WTC11 (cell line): ENCODE measurements at regions not wholly inside any gene's neighbourhood (a gene's known extent, or its start where the extent isn't known, plus 50 kb on each side); places are given as distances from the start of the nearest gene placed in this dataset.

Experiments
- ATAC-seq: fragments of 200-7000 bp; cut with Tn5 transposase; 2 replicates; pipeline ENCODE4 v1.10.0; 2021; ENCODE audit warnings: mild to moderate bottlenecking, moderate library complexity
- CTCF ChIA-PET: fragments of 300-600 bp; sonication (Branson Sonifier 250); formaldehyde crosslinking; loops from one replicate; lab custom pipeline; 2021; ENCODE audit warnings: antibody characterized with exemption; lab: Charles Lee
- POLR2A ChIA-PET: fragments of 350-600 bp; sonication (Branson Sonifier 250); formaldehyde crosslinking; loops from one replicate; lab custom pipeline; 2021; ENCODE audit warnings: antibody characterized with exemption; lab: Charles Lee
- DNase-seq: peaks from one replicate; pipeline ENCODE4 v3.0.0; 2021; ENCODE audit warnings: low spot score
- H3K27ac Mint-ChIP-seq: 2 replicates; pipeline ENCODE4 v1.8.0; 2021; ENCODE audit warnings: mixed read lengths
- H3K27me3 Mint-ChIP-seq: 2 replicates; pipeline ENCODE4 v1.8.0; 2021; ENCODE audit warnings: low read depth, mild to moderate bottlenecking, moderate library complexity, mixed read lengths
- H3K36me3 Mint-ChIP-seq: 2 replicates; pipeline ENCODE4 v1.8.0; 2021; ENCODE audit warnings: mixed read lengths
- H3K4me1 Mint-ChIP-seq: 2 replicates; pipeline ENCODE4 v1.8.0; 2022; ENCODE audit warnings: mixed read lengths
- H3K4me3 Mint-ChIP-seq: 2 replicates; pipeline ENCODE4 v1.8.0; 2021; ENCODE audit warnings: mild to moderate bottlenecking, moderate library complexity, mixed read lengths
- H3K9me3 Mint-ChIP-seq: 2 replicates; pipeline ENCODE4 v1.8.0; 2021; ENCODE audit warnings: mixed read lengths
- ATF1 ChIP-seq: sonication (generic); formaldehyde crosslinking; IDR thresholded peaks from 2 replicates; pipeline ENCODE4 v1.8.1; 2023; ENCODE audit warnings: mild to moderate bottlenecking, moderate library complexity, missing genetic modification reagents
- CREM ChIP-seq: sonication (generic); formaldehyde crosslinking; IDR thresholded peaks from 2 replicates; pipeline ENCODE4 v1.8.1; 2022; ENCODE audit warnings: mild to moderate bottlenecking, missing genetic modification reagents, moderate library complexity
- FOXP4 ChIP-seq: sonication (generic); formaldehyde crosslinking; IDR thresholded peaks from 2 replicates; pipeline ENCODE4 v1.8.0; 2022; ENCODE audit warnings: mild to moderate bottlenecking, missing genetic modification reagents
- HMGXB4 ChIP-seq: sonication (generic); formaldehyde crosslinking; IDR thresholded peaks from 2 replicates; pipeline ENCODE4 v1.8.1; 2023; ENCODE audit warnings: mild to moderate bottlenecking, moderate library complexity, missing genetic modification reagents
- IRF1 ChIP-seq: sonication (generic); formaldehyde crosslinking; IDR thresholded peaks from 2 replicates; pipeline ENCODE4 v1.8.0; 2023; ENCODE audit warnings: missing genetic modification reagents
- NR3C1 ChIP-seq: sonication (generic); formaldehyde crosslinking; conservative IDR thresholded peaks from 2 replicates; pipeline ENCODE4 v1.8.1; 2023; ENCODE audit warnings: low read depth, mild to moderate bottlenecking, missing genetic modification reagents
- RORB ChIP-seq: fragments of 250-450 bp; sonication (Bioruptor Pico); IDR thresholded peaks from 2 replicates; pipeline ENCODE4 v1.9.0; 2021; ENCODE audit warnings: mild to moderate bottlenecking
- TEAD1 ChIP-seq: sonication (generic); formaldehyde crosslinking; IDR thresholded peaks from 2 replicates; pipeline ENCODE4 v1.8.0; 2022; ENCODE audit warnings: mild to moderate bottlenecking, missing genetic modification reagents
- ZBTB21 ChIP-seq: sonication (generic); formaldehyde crosslinking; IDR thresholded peaks from 2 replicates; pipeline ENCODE4 v1.8.1; 2023; ENCODE audit warnings: mild to moderate bottlenecking, missing genetic modification reagents, borderline replicate concordance
- ZMAT4 ChIP-seq: fragments of 250-450 bp; sonication (Bioruptor Pico); IDR thresholded peaks from 2 replicates; pipeline ENCODE4 v1.9.0; 2021; ENCODE audit warnings: mild to moderate bottlenecking
- ZNF671 ChIP-seq: fragments of 250-450 bp; sonication (Bioruptor Pico); IDR thresholded peaks from 2 replicates; pipeline ENCODE4 v1.8.0; 2021; ENCODE audit warnings: mild to moderate bottlenecking
- TF ChIP-seq, protein P1 (sequence below): fragments of 250-450 bp; sonication (Bioruptor Pico); IDR thresholded peaks from 2 replicates; pipeline ENCODE4 v2.1.2; 2022; ENCODE audit warnings: mild to moderate bottlenecking, moderate library complexity
- TF ChIP-seq, protein P2 (sequence below): sonication (generic); formaldehyde crosslinking; IDR thresholded peaks from 2 replicates; pipeline ENCODE4 v1.8.1; 2022; ENCODE audit warnings: mild to moderate bottlenecking, moderate library complexity, missing genetic modification reagents
- TF ChIP-seq, protein P3 (sequence below): sonication (generic); formaldehyde crosslinking; IDR thresholded peaks from 2 replicates; pipeline ENCODE4 v1.8.1; 2023; ENCODE audit warnings: mild to moderate bottlenecking, missing genetic modification reagents
- TF ChIP-seq, protein P4 (sequence below): sonication (generic); formaldehyde crosslinking; IDR thresholded peaks from 2 replicates; pipeline ENCODE4 v1.8.1; 2022; ENCODE audit warnings: low read depth, missing genetic modification reagents, borderline replicate concordance
- TF ChIP-seq, protein P5 (sequence below): sonication (generic); formaldehyde crosslinking; IDR thresholded peaks from 2 replicates; pipeline ENCODE4 v1.8.1; 2023; ENCODE audit warnings: mild to moderate bottlenecking, missing genetic modification reagents, moderate library complexity
- TF ChIP-seq, protein P6 (sequence below): sonication (generic); formaldehyde crosslinking; IDR thresholded peaks from 2 replicates; pipeline ENCODE4 v1.8.1; 2023; ENCODE audit warnings: mild to moderate bottlenecking, missing genetic modification reagents

- TF ChIP-seq, protein P1, sequence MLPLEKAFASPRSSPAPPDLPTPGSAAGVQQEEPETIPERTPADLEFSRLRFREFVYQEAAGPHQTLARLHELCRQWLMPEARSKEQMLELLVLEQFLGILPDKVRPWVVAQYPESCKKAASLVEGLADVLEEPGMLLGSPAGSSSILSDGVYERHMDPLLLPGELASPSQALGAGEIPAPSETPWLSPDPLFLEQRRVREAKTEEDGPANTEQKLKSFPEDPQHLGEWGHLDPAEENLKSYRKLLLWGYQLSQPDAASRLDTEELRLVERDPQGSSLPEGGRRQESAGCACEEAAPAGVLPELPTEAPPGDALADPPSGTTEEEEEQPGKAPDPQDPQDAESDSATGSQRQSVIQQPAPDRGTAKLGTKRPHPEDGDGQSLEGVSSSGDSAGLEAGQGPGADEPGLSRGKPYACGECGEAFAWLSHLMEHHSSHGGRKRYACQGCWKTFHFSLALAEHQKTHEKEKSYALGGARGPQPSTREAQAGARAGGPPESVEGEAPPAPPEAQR (CRISPR knock-in tag) = no peak
- TF ChIP-seq, protein P2, sequence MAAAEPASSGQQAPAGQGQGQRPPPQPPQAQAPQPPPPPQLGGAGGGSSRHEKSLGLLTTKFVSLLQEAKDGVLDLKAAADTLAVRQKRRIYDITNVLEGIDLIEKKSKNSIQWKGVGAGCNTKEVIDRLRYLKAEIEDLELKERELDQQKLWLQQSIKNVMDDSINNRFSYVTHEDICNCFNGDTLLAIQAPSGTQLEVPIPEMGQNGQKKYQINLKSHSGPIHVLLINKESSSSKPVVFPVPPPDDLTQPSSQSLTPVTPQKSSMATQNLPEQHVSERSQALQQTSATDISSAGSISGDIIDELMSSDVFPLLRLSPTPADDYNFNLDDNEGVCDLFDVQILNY (CRISPR knock-in tag) = no peak
- TF ChIP-seq, all 79 proteins: peak for 0
Observed at GRCh38 chr6:94651239-94651638, 926.1 kb upstream of the MANEA start (continued).

- no peaks in the 10 kb centered on the region for H3K4me1 Mint-ChIP-seq
- H3K4me3 Mint-ChIP-seq = no peak overlapping the region
- no peaks in the 10 kb centered on the region for H3K9me3 Mint-ChIP-seq
- ChIA-PET CTCF (no interaction called here), POLR2A (no interaction called here)
- no peak for DNase-seq
- H3K36me3 Mint-ChIP-seq = no peaks in the 10 kb centered on the region
- ATAC-seq = no peak
- H3K27ac Mint-ChIP-seq = no peak overlapping the region
- no peaks in the 10 kb centered on the region for H3K27me3 Mint-ChIP-seq
- TF ChIP-seq NR3C1 (CRISPR knock-in tag) = no peak
- TF ChIP-seq, protein P3, sequence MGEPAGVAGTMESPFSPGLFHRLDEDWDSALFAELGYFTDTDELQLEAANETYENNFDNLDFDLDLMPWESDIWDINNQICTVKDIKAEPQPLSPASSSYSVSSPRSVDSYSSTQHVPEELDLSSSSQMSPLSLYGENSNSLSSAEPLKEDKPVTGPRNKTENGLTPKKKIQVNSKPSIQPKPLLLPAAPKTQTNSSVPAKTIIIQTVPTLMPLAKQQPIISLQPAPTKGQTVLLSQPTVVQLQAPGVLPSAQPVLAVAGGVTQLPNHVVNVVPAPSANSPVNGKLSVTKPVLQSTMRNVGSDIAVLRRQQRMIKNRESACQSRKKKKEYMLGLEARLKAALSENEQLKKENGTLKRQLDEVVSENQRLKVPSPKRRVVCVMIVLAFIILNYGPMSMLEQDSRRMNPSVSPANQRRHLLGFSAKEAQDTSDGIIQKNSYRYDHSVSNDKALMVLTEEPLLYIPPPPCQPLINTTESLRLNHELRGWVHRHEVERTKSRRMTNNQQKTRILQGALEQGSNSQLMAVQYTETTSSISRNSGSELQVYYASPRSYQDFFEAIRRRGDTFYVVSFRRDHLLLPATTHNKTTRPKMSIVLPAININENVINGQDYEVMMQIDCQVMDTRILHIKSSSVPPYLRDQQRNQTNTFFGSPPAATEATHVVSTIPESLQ (CRISPR knock-in tag) = no peak
- no peak for TF ChIP-seq IRF1 (CRISPR knock-in tag)
- TF ChIP-seq ZBTB21 (CRISPR knock-in tag) = no peak
- no peak for TF ChIP-seq TEAD1 (CRISPR knock-in tag)
- no peak for TF ChIP-seq RORB (CRISPR knock-in tag)
- TF ChIP-seq, protein P4, sequence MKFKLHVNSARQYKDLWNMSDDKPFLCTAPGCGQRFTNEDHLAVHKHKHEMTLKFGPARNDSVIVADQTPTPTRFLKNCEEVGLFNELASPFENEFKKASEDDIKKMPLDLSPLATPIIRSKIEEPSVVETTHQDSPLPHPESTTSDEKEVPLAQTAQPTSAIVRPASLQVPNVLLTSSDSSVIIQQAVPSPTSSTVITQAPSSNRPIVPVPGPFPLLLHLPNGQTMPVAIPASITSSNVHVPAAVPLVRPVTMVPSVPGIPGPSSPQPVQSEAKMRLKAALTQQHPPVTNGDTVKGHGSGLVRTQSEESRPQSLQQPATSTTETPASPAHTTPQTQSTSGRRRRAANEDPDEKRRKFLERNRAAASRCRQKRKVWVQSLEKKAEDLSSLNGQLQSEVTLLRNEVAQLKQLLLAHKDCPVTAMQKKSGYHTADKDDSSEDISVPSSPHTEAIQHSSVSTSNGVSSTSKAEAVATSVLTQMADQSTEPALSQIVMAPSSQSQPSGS (CRISPR knock-in tag) = no peak
- TF ChIP-seq, protein P2 (CRISPR knock-in tag) = no peak
- no peak for TF ChIP-seq ZNF671 (CRISPR knock-in tag)
- TF ChIP-seq FOXP4 (CRISPR knock-in tag) = no peak
- no peak for TF ChIP-seq ATF1 (CRISPR knock-in tag)
- TF ChIP-seq, protein P5, sequence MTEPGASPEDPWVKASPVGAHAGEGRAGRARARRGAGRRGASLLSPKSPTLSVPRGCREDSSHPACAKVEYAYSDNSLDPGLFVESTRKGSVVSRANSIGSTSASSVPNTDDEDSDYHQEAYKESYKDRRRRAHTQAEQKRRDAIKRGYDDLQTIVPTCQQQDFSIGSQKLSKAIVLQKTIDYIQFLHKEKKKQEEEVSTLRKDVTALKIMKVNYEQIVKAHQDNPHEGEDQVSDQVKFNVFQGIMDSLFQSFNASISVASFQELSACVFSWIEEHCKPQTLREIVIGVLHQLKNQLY = no peak
- TF ChIP-seq, protein P6, sequence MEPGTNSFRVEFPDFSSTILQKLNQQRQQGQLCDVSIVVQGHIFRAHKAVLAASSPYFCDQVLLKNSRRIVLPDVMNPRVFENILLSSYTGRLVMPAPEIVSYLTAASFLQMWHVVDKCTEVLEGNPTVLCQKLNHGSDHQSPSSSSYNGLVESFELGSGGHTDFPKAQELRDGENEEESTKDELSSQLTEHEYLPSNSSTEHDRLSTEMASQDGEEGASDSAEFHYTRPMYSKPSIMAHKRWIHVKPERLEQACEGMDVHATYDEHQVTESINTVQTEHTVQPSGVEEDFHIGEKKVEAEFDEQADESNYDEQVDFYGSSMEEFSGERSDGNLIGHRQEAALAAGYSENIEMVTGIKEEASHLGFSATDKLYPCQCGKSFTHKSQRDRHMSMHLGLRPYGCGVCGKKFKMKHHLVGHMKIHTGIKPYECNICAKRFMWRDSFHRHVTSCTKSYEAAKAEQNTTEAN (CRISPR knock-in tag) = no peak
- TF ChIP-seq CREM (CRISPR knock-in tag) = no peak
- no peak for TF ChIP-seq ZMAT4
- no peak for TF ChIP-seq HMGXB4
Observed at GRCh38 chr6:94645191-94645590, 932.1 kb upstream of the MANEA start.
